ENCODE measurements at regions not wholly inside any gene's neighbourhood (a gene's known extent, or its start where the extent isn't known, plus 50 kb on each side); places are given as distances from the start of the nearest gene placed in this dataset.

- no peaks in the 10 kb centered on the region for H3K9me3 ChIP-seq (ENCODE audit: severe bottlenecking)
- H3K4me3 ChIP-seq (ENCODE audit: low read depth, low read length) = no peak overlapping the region
- no peak overlapping the region for H3K27ac ChIP-seq
- TF ChIP-seq CTCF (IDR thresholded peaks at IDR 0.05; ENCODE audit: low read depth, low read length) = no peak
- no peak for DNase-seq
- H3K36me3 ChIP-seq = no peaks in the 10 kb centered on the region
- no peaks in the 10 kb centered on the region for H3K27me3 ChIP-seq (ENCODE audit: insufficient read depth, low read depth, severe bottlenecking)
Observed at GRCh38 chr11:112477581-112478317, 217.1 kb upstream of the PLET1 start.

- no peaks in the 10 kb centered on the region for H3K27me3 ChIP-seq (ENCODE audit: insufficient read depth, low read depth, severe bottlenecking)
- no peak overlapping the region for H3K4me3 ChIP-seq (ENCODE audit: low read depth, low read length)
- DNase-seq = no peak
- no peaks in the 10 kb centered on the region for H3K36me3 ChIP-seq
- no peak overlapping the region for H3K27ac ChIP-seq
- TF ChIP-seq CTCF (IDR thresholded peaks at IDR 0.05; ENCODE audit: low read depth, low read length) = no peak
- H3K9me3 ChIP-seq (ENCODE audit: severe bottlenecking) = no peaks in the 10 kb centered on the region
Observed at GRCh38 chr11:112478806-112479205, 218.1 kb upstream of the PLET1 start.

GRCh38 chr11:112481431-112481830, 220.8 kb upstream of the PLET1 start:
- H3K9me3 ChIP-seq (ENCODE audit: severe bottlenecking) = no peaks in the 10 kb centered on the region
- H3K27ac ChIP-seq = no peak overlapping the region
- no peak overlapping the region for H3K4me3 ChIP-seq (ENCODE audit: low read depth, low read length)
- H3K36me3 ChIP-seq = no peaks in the 10 kb centered on the region
- H3K27me3 ChIP-seq (ENCODE audit: insufficient read depth, low read depth, severe bottlenecking) = no peaks in the 10 kb centered on the region
- no peak for DNase-seq
- no peak for TF ChIP-seq CTCF (IDR thresholded peaks at IDR 0.05; ENCODE audit: low read depth, low read length)

- no peaks in the 10 kb centered on the region for H3K9me3 ChIP-seq (ENCODE audit: severe bottlenecking)
- no peak overlapping the region for H3K4me3 ChIP-seq (ENCODE audit: low read depth, low read length)
- no peaks in the 10 kb centered on the region for H3K36me3 ChIP-seq
- no peak for TF ChIP-seq CTCF (IDR thresholded peaks at IDR 0.05; ENCODE audit: low read depth, low read length)
- DNase-seq = no peak
- H3K27ac ChIP-seq = no peak overlapping the region
- no peaks in the 10 kb centered on the region for H3K27me3 ChIP-seq (ENCODE audit: insufficient read depth, low read depth, severe bottlenecking)
Observed at GRCh38 chr11:112481893-112482292, 221.2 kb upstream of the PLET1 start.

GRCh38 chr11:112485280-112485679, 224.6 kb upstream of the PLET1 start:
- Histone ChIP-seq H3K9me3 (ENCODE audit: severe bottlenecking) (no peaks in the 10 kb centered on the region), H3K27me3 (ENCODE audit: insufficient read depth, low read depth, severe bottlenecking) (no peaks in the 10 kb centered on the region), H3K36me3 (no peaks in the 10 kb centered on the region), H3K4me3 (ENCODE audit: low read depth, low read length) (no peak overlapping the region), H3K27ac (no peak overlapping the region)
- DNase-seq = no peak
- TF ChIP-seq CTCF (IDR thresholded peaks at IDR 0.05; ENCODE audit: low read depth, low read length) = no peak

- H3K36me3 ChIP-seq = no peaks in the 10 kb centered on the region
- no peak overlapping the region for H3K27ac ChIP-seq
- H3K4me3 ChIP-seq (ENCODE audit: low read depth, low read length) = no peak overlapping the region
- H3K9me3 ChIP-seq (ENCODE audit: severe bottlenecking) = no peaks in the 10 kb centered on the region
- TF ChIP-seq CTCF (IDR thresholded peaks at IDR 0.05; ENCODE audit: low read depth, low read length) = no peak
- no peaks in the 10 kb centered on the region for H3K27me3 ChIP-seq (ENCODE audit: insufficient read depth, low read depth, severe bottlenecking)
- DNase-seq = no peak
Observed at GRCh38 chr11:112497826-112498225, 237.2 kb upstream of the PLET1 start.
